Esophagus muscularis mucosa (tissue), 4 donors: ENCODE measurements at regions not wholly inside any gene's neighbourhood (a gene's known extent, or its start where the extent isn't known, plus 50 kb on each side); places are given as distances from the start of the nearest gene placed in this dataset.
"Not testable (repeated sequence)": the region's sequence is repeated elsewhere in the genome, so short reads cannot be mapped to it uniquely, and the experiment has no call there.

Experiments used
- DNase-seq: peaks from one replicate; pipeline ENCODE4 v3.0.0-alpha.2; 2017; ENCODE audit errors: extremely low spot score
- H3K27ac ChIP-seq, 4 donors: fragments of 200-600 bp; sonication (generic); replicated peaks in 1 of 4; 1 replicate in 3 of 4; 2 replicates in 1 of 4; pipeline ENCODE4 v1.5.1; 2016 to 2019; ENCODE audit warnings: mild to moderate bottlenecking in 1 of 4
- H3K27me3 ChIP-seq, 4 donors: fragments of 200-600 bp; sonication (generic); one replicate each; pipeline versions ENCODE4 v1.5.1 to v1.6.0; 2016 to 2019
- H3K36me3 ChIP-seq, 4 donors: fragments of 200-600 bp; sonication (generic); one replicate each; pipeline ENCODE4 v1.5.1; 2016 to 2019
- H3K4me1 ChIP-seq, 4 donors: fragments of 200-600 bp; sonication (generic); one replicate each; pipeline ENCODE4 v1.5.1; 2016 to 2019
- H3K4me3 ChIP-seq, 4 donors: fragments of 200-600 bp; sonication (generic); 1 replicate in 2 of 4; 2 replicates in 2 of 4; pipeline ENCODE4 v1.5.1; 2016 to 2019; ENCODE audit warnings: mild to moderate bottlenecking in 4 of 4, moderate library complexity in 1 of 4
- H3K9me3 ChIP-seq, 4 donors: fragments of 200-600 bp; sonication (generic); 1 replicate in 3 of 4; 2 replicates in 1 of 4; pipeline ENCODE4 v1.5.1; 2016 to 2019
- EP300 ChIP-seq: sonication (generic); formaldehyde crosslinking; IDR thresholded peaks from one replicate; pipeline ENCODE4 v1.6.1; 2017; ENCODE audit warnings: antibody characterized with exemption
- POLR2A ChIP-seq: fragments of 450-650 bp; IDR thresholded peaks from one replicate; pipeline ENCODE4 v1.6.1; 2017; ENCODE audit warnings: antibody characterized with exemption, moderate library complexity, mild to moderate bottlenecking, low read depth
- POLR2AphosphoS5 ChIP-seq, 2 donors: sonication (generic); formaldehyde crosslinking; IDR thresholded peaks; one replicate each; pipeline ENCODE4 v1.6.1; 2017; ENCODE audit warnings: antibody characterized with exemption in 2 of 2
- WGBS: methylation state at CpG from one replicate; pipeline ENCODE4 v1.1.5; 2018; 5-methylcytosine and 5-hydroxymethylcytosine counted together
- intact Hi-C: fragments of 100-400 bp; cut with DNase I; formaldehyde crosslinking; loops from one replicate; pipeline ENCODE4 v1.15.1; 2023
- TF ChIP-seq, protein P1 (sequence below), 3 experiments: fragments of 200-600 bp in 2 of 3; fragments of 450-650 bp in 1 of 3; sonication (generic) in 2 of 3; IDR thresholded peaks; one replicate each; pipeline ENCODE4 v1.5.1; 2017 to 2019; ENCODE audit warnings: antibody characterized with exemption in 3 of 3, mild to moderate bottlenecking in 2 of 3, moderate library complexity in 1 of 3

DNA sequence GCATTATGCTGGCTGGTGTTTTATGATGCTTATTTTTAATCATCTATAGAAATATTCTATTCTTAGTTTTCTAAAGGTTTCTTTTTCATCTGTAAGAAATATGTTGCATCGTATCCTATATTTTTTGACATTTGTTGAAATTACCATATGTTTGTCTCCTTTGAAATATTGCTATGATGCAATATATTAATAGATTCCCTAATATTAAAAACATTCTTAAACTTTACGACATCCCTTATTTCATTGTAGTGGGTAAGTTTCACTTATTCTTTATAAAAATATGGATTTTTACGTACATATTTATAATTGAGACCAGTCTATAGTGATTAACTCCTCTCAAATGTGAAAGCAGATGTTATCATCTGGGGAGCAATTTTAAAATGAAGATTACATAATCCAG, 258.2 kb upstream of the DUSP10 start:
- Histone ChIP-seq H3K4me3 (no peak overlapping the region), H3K9me3 (no peaks in the 10 kb centered on the region), H3K27ac (no peak overlapping the region), H3K4me1 (peaks cover 0 to 7% (median 0%) of the 10 kb centered on the region in 4 donors), H3K36me3 (no peaks in the 10 kb centered on the region), H3K27me3 (no peaks in the 10 kb centered on the region)
- no peak for DNase-seq
- WGBS = 95% methylated on average over 3 of the region's 3 CpGs
- TF ChIP-seq EP300 (no peak), POLR2A (no peak), POLR2AphosphoS5 (IDR thresholded peaks at IDR 0.05) (no peak)
- TF ChIP-seq, protein P1, sequence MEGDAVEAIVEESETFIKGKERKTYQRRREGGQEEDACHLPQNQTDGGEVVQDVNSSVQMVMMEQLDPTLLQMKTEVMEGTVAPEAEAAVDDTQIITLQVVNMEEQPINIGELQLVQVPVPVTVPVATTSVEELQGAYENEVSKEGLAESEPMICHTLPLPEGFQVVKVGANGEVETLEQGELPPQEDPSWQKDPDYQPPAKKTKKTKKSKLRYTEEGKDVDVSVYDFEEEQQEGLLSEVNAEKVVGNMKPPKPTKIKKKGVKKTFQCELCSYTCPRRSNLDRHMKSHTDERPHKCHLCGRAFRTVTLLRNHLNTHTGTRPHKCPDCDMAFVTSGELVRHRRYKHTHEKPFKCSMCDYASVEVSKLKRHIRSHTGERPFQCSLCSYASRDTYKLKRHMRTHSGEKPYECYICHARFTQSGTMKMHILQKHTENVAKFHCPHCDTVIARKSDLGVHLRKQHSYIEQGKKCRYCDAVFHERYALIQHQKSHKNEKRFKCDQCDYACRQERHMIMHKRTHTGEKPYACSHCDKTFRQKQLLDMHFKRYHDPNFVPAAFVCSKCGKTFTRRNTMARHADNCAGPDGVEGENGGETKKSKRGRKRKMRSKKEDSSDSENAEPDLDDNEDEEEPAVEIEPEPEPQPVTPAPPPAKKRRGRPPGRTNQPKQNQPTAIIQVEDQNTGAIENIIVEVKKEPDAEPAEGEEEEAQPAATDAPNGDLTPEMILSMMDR (IDR thresholded peaks at IDR 0.05) = no peak
- intact Hi-C loops = no loop called here

DNA sequence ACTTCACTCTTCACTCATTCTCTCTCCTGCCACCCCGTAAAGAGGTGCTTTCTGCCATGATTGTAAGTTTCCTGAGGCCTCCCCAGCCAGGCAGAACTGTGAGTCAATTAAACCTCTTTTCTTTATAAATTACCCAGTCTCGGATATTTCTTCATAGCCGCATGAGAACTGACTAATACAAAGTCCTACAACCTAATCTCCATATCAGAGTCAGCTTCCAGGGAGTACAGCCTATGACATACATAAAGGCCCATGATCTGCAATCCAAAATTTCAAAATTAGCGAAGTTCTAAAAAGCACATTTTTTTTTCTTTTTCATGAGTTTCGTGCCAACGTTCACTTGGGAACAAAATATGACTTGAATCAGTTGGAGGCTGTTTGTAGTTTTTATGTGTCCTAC, 256.9 kb upstream of the DUSP10 start:
- intact Hi-C loops = no loop called here

DNA sequence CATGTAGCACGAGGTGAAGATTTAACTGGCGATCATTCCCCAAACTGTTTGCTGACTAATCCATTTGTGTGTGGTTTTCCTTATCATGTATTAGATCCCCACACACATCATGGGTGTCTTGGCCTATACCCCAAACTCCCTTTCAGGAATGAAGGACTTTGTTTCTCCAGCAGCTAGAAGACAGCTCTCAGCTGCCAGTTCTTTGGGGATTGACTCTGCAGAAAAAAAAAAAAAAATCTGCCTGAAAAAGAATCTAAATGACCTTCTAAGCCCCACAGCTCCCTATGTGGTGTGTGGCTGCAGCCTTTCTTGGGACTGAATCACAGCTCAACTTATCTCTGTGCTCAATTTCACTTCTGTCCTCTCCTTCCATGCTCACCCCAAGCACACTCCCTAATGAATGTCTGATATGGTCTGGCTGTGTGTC, 256.3 kb upstream of the DUSP10 start:
- TF ChIP-seq, protein P1 (IDR thresholded peaks at IDR 0.05) = no peak
- TF ChIP-seq POLR2AphosphoS5 (IDR thresholded peaks at IDR 0.05) (no peak), EP300 (no peak), POLR2A (no peak)
- WGBS = 69% methylated on average over 2 of the region's 2 CpGs
- H3K27ac ChIP-seq = no peak overlapping the region
- H3K4me1 ChIP-seq = peaks cover 0 to 7% (median 0%) of the 10 kb centered on the region in 4 donors
- H3K9me3 ChIP-seq = no peaks in the 10 kb centered on the region
- no peak overlapping the region for H3K4me3 ChIP-seq
- H3K36me3 ChIP-seq = no peaks in the 10 kb centered on the region
- intact Hi-C loops = no loop called here
- peak; percentile 3 for DNase-seq
- H3K27me3 ChIP-seq = no peaks in the 10 kb centered on the region

More for the DNA sequence above, 256.9 kb upstream of the DUSP10 start:
- Histone ChIP-seq H3K27me3 (no peaks in the 10 kb centered on the region), H3K4me1 (peaks cover 0 to 7% (median 0%) of the 10 kb centered on the region in 4 donors), H3K27ac (no peak overlapping the region), H3K9me3 (no peaks in the 10 kb centered on the region), H3K4me3 (no peak overlapping the region), H3K36me3 (no peaks in the 10 kb centered on the region)
- TF ChIP-seq, protein P1 (IDR thresholded peaks at IDR 0.05) = no peak
- TF ChIP-seq EP300 (no peak), POLR2A (no peak), POLR2AphosphoS5 (IDR thresholded peaks at IDR 0.05) (no peak)
- WGBS = 88% methylated on average over 6 of the region's 6 CpGs
- peak; percentile 81 for DNase-seq

DNA sequence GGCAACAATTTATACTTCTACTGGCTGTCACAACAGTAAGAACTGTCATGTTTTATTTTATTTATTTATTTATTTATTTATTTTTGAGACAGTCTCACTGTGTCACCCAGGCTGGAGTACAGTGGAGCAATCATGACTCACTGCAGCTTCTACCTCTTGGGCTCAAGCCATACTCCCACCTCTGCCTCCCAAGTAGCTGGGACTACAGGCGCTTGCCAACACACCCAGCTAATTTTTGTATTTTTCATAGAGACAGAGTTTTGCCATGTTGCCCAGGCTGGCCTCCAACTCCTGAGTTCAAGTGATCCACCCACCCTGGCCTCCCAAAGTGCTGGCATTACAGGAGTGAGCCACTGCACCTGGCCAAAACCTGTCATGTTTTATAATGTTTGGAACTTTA, 255.1 kb upstream of the DUSP10 start:
- H3K9me3 ChIP-seq, H3K4me1 ChIP-seq, H3K27ac ChIP-seq, H3K36me3 ChIP-seq, H3K27me3 ChIP-seq, intact Hi-C loops, H3K4me3 ChIP-seq: not testable (repeated sequence)
- 69% methylated on average over 1 of the region's 1 CpG for WGBS
- peak; percentile 50 for DNase-seq

DNA sequence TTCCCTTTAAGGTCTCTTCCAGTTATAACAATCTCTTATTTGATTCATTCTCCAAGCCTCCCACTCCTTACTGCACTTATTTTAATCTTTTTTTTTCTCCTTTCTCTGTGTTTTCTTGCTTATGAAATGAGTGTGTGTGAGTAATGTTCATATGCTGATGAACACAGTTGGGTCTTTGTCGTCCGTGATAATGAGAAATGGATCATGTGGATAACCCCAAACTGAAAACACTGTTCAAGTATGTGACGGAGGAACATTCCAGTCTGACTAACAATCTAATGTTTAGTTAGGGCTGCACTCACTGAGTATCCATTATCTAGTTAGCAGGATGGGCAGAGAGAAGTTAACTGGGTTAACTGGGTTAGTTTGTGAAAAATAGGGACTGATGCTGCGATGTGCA, 253.1 kb upstream of the DUSP10 start:
- no peak overlapping the region for H3K4me3 ChIP-seq
- H3K4me1 ChIP-seq = peaks cover 0 to 7% (median 4%) of the 10 kb centered on the region in 4 donors
- TF ChIP-seq, protein P1 (IDR thresholded peaks at IDR 0.05) = no peak
- TF ChIP-seq EP300 = no peak
- TF ChIP-seq POLR2AphosphoS5 (IDR thresholded peaks at IDR 0.05) = no peak
- TF ChIP-seq POLR2A = no peak
- intact Hi-C loops = no loop called here
- 74% methylated on average over 4 of the region's 4 CpGs for WGBS
- no peaks in the 10 kb centered on the region for H3K36me3 ChIP-seq
- H3K27ac ChIP-seq = no peak overlapping the region
- no peaks in the 10 kb centered on the region for H3K27me3 ChIP-seq
- no peaks in the 10 kb centered on the region for H3K9me3 ChIP-seq
- DNase-seq = no peak
